COR-L47 (cell line): ENCODE measurements at regions not wholly inside any gene's neighbourhood (a gene's known extent, or its start where the extent isn't known, plus 50 kb on each side); places are given as distances from the start of the nearest gene placed in this dataset.

ENCODE experiments used
- DNase-seq: peaks from one replicate; lab custom pipeline; 2025; lab: John Stamatoyannopoulos, UW

DNA sequence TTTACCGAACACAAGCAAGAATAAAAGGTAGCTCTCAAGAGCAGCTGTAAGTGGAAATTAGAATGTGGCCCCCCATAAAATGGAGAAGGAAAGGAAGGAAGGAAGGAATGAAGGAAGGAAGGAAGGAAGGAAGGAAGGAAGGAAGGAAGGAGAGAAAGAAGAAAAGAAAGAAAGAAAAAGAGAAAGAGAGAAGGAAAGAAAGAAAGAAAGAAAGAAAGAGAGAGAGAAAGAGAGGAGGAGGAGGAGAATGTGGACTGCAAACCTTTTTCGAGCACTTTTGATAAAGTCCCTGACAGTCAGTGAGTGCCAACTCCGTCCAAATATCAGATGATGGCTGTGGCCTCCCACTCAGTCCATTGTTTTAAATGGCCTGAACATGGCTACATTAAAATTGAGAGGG, 53.8 kb upstream of the SNX2 start:
- DNase-seq, result no peak

- DNase-seq, result no peak
These were observed 52.5 kb upstream of the SNX2 start for GRCh38 chr5:122722341-122722740.

GRCh38 chr5:122723606-122724352, 51.1 kb upstream of the SNX2 start:
- DNase-seq, result no peak
